NOMO-1 treated with DMSO at 0.1 percent for 48 hours (cell line): ENCODE measurements at regions not wholly inside any gene's neighbourhood (a gene's known extent, or its start where the extent isn't known, plus 50 kb on each side); places are given as distances from the start of the nearest gene placed in this dataset.

ENCODE experiments used
- DNase-seq: peaks from one replicate; lab custom pipeline; 2025; ENCODE audit not compliant: unreplicated experiment; lab: John Stamatoyannopoulos, UW

GRCh38 chr11:62030071-62030684 is 62.7 kb upstream of the FTH1 start:
- no peak for DNase-seq

DNA sequence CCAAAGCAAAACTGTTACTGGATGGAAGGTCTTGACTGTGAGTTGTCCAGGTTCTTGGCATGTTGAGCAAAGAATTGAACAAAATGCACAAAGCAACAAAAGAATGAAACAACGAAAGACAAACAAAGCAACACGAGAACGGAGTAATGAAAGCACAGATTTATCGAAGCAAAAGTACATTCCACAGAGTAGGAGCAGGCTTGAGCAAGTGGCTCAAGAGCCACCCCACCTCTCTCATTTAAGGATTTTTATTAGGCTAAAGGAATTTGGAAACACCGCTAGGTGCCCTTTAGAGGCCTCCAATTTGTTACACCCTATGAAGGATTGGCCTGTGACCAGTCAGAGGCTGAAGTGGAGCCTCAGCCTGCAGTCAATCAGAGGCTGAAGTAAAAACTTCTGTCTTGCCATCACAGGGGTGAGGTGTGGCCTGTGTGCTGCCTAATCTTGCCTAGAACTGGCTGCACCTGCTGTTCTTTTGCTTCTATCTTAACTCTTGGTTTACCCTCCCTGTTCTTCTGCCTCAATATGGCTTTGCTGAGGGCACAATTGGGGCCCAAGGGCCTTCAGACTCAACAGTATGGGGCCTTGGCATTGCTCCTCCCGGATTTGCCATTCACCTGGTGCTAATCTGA is 59.4 kb upstream of the FTH1 start:
- no peak for DNase-seq

GRCh38 chr11:62025487-62026105 is 58.2 kb upstream of the FTH1 start:
- peak; percentile 100 for DNase-seq

- DNase-seq, result peak; percentile 88
These were observed 57.6 kb upstream of the FTH1 start for GRCh38 chr11:62024936-62025486.

DNA sequence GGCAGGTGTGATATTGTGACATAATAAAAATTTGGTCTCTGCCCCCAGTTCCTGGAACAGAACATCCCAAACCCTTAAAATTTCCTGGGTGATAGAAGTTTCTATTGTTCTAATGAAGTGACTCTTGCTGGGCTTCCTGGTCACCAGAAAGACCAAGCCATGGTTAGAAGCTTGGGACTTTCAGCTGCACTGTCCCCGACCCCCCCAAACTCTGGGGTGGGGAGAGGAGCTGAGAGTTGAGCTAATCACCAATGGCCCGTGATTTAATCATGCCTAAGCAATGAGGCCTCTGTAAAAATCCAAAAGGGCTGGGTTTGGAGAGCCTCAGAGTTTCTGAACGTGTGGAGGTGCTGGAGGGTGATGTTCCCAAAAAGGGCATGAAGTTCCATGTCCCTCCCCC is 54.8 kb upstream of the FTH1 start:
- no peak for DNase-seq

DNA sequence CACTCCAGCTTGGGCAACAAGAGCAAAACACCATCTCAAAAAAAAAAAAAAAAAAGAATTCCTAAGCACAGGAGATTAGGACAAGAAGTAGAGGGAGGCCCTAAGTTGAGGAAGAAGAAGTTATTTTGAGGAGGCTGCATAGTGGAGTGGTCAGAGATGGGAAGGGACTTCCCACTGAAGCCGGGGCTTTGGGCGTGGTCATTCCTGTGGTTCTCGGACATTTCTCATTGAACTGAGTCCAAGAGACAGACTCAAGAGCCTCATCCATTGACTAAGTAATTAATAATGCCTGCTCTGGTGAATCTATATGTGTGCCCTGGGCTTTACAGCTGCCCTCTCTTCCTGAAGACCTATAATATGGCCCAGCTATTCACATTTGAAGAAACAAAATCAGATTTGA is 53.2 kb upstream of the FTH1 start:
- DNase-seq, result no peak

GRCh38 chr11:62018981-62019664 is 51.7 kb upstream of the FTH1 start:
- no peak for DNase-seq

DNA sequence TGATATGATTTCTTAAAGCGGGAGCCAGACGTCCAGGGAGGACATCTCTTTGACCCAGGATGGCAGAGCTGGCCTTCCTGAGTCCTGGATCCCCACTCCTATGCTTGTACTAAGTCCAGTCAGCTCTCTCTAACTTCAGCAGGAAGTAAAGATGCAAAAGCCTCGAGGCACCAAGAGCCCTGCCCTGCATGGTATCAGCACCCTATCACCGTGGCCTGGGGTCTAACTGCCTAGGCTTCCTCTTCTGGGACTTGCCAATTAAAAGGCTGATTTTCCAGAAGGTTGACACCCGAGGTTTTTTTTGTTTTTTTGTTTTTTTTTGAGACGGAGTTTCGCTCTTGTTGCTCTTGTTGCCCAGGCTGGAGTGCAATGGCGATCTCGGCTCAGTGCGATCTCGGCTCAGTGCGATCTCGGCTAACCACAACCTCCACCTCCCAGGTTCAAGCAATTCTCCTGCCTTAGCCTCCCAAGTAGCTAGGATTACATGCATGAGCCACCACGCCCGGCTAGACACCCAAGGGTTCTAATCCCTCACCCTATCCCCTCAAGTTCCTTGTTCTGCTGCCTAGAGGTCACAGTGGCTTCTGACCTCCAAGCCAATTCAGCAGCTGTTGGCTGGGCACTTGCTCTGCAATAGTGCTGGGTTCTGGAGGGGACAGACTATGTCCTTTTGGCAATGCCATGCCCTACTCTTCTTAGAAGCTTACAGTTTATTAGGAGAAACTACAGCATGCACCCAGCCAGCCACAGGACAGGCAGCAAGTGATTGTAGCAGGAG is 50.6 kb upstream of the FTH1 start:
- no peak for DNase-seq
